ENCODE measurements at regions not wholly inside any gene's neighbourhood (a gene's known extent, or its start where the extent isn't known, plus 50 kb on each side); places are given as distances from the start of the nearest gene placed in this dataset.

DNA sequence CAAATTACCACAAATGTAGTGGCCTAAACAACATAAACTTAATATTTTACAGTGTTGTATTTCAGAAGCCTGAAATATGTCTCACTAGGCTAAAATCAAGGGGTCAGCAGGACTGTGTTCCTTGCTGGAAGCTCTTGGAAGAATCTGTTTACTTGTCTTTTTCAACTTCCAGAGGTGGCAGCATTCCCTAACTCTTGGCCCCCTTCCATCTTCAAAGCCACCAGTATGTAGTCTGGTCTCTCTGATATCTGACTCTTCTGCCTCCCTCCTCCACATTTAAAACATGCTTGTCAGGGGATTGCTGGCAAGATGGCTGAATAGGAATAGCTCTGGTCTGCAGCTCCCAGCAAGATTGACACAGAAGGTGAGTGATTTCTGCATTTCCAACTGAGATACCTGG is 567.5 kb downstream of the PLA2G4A start:
- TF ChIP-seq RAD21 (IDR thresholded peaks at IDR 0.05; ENCODE audit: low read depth) (no peak), EGR1 (IDR thresholded peaks at IDR 0.05) (no peak), CREB1 (IDR thresholded peaks at IDR 0.05; ENCODE audit: low read depth) (no peak), MAX (IDR thresholded peaks at IDR 0.05) (no peak), FOXM1 (IDR thresholded peaks at IDR 0.05; ENCODE audit: borderline replicate concordance, low read depth) (no peak), EP300 (IDR thresholded peaks at IDR 0.05; ENCODE audit: borderline replicate concordance) (no peak), NFIC (IDR thresholded peaks at IDR 0.05) (no peak), TCF12 (IDR thresholded peaks at IDR 0.05; ENCODE audit: low read depth) (no peak), USF1 (IDR thresholded peaks at IDR 0.05) (no peak), ZBTB7A (IDR thresholded peaks at IDR 0.05; ENCODE audit: low read depth) (no peak), CEBPB (IDR thresholded peaks at IDR 0.05) (no peak), TEAD4 (IDR thresholded peaks at IDR 0.05) (no peak), TAF1 (IDR thresholded peaks at IDR 0.05; ENCODE audit: low read depth) (no peak)
- TF ChIP-seq, protein P1, sequence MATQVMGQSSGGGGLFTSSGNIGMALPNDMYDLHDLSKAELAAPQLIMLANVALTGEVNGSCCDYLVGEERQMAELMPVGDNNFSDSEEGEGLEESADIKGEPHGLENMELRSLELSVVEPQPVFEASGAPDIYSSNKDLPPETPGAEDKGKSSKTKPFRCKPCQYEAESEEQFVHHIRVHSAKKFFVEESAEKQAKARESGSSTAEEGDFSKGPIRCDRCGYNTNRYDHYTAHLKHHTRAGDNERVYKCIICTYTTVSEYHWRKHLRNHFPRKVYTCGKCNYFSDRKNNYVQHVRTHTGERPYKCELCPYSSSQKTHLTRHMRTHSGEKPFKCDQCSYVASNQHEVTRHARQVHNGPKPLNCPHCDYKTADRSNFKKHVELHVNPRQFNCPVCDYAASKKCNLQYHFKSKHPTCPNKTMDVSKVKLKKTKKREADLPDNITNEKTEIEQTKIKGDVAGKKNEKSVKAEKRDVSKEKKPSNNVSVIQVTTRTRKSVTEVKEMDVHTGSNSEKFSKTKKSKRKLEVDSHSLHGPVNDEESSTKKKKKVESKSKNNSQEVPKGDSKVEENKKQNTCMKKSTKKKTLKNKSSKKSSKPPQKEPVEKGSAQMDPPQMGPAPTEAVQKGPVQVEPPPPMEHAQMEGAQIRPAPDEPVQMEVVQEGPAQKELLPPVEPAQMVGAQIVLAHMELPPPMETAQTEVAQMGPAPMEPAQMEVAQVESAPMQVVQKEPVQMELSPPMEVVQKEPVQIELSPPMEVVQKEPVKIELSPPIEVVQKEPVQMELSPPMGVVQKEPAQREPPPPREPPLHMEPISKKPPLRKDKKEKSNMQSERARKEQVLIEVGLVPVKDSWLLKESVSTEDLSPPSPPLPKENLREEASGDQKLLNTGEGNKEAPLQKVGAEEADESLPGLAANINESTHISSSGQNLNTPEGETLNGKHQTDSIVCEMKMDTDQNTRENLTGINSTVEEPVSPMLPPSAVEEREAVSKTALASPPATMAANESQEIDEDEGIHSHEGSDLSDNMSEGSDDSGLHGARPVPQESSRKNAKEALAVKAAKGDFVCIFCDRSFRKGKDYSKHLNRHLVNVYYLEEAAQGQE (IDR thresholded peaks at IDR 0.05; ENCODE audit: low read depth), result no peak

- TF ChIP-seq USF1 (IDR thresholded peaks at IDR 0.05) (no peak), TCF12 (IDR thresholded peaks at IDR 0.05; ENCODE audit: low read depth) (no peak), MAX (IDR thresholded peaks at IDR 0.05) (no peak), EP300 (IDR thresholded peaks at IDR 0.05; ENCODE audit: borderline replicate concordance) (no peak), ZBTB7A (IDR thresholded peaks at IDR 0.05; ENCODE audit: low read depth) (no peak), EGR1 (IDR thresholded peaks at IDR 0.05) (no peak), RAD21 (IDR thresholded peaks at IDR 0.05; ENCODE audit: low read depth) (no peak), CREB1 (IDR thresholded peaks at IDR 0.05; ENCODE audit: low read depth) (no peak), TAF1 (IDR thresholded peaks at IDR 0.05; ENCODE audit: low read depth) (no peak), YY1 (IDR thresholded peaks at IDR 0.05; ENCODE audit: low read depth) (no peak), CEBPB (IDR thresholded peaks at IDR 0.05) (no peak), TEAD4 (IDR thresholded peaks at IDR 0.05) (no peak), NFIC (IDR thresholded peaks at IDR 0.05) (no peak)
- TF ChIP-seq, protein P1 (IDR thresholded peaks at IDR 0.05; ENCODE audit: low read depth), result no peak
Measured at GRCh38 chr1:187396929-187397796, 568.4 kb downstream of the PLA2G4A start.

- TF ChIP-seq USF1 (IDR thresholded peaks at IDR 0.05), result no peak
- no peak for TF ChIP-seq TCF12 (IDR thresholded peaks at IDR 0.05; ENCODE audit: low read depth)
- no peak for TF ChIP-seq MAX (IDR thresholded peaks at IDR 0.05)
- no peak for TF ChIP-seq CREB1 (IDR thresholded peaks at IDR 0.05; ENCODE audit: low read depth)
- TF ChIP-seq YY1 (IDR thresholded peaks at IDR 0.05; ENCODE audit: low read depth), result no peak
- TF ChIP-seq TAF1 (IDR thresholded peaks at IDR 0.05; ENCODE audit: low read depth), result no peak
- TF ChIP-seq FOXM1 (IDR thresholded peaks at IDR 0.05; ENCODE audit: borderline replicate concordance, low read depth), result no peak
- TF ChIP-seq RAD21 (IDR thresholded peaks at IDR 0.05; ENCODE audit: low read depth), result no peak
- no peak for TF ChIP-seq EP300 (IDR thresholded peaks at IDR 0.05; ENCODE audit: borderline replicate concordance)
- no peak for TF ChIP-seq CEBPB (IDR thresholded peaks at IDR 0.05)
- TF ChIP-seq ZBTB7A (IDR thresholded peaks at IDR 0.05; ENCODE audit: low read depth), result no peak
- TF ChIP-seq EGR1 (IDR thresholded peaks at IDR 0.05), result no peak
- TF ChIP-seq NFIC (IDR thresholded peaks at IDR 0.05), result no peak
- no peak for TF ChIP-seq TEAD4 (IDR thresholded peaks at IDR 0.05)
- TF ChIP-seq, protein P1 (IDR thresholded peaks at IDR 0.05; ENCODE audit: low read depth), result no peak
Measured at GRCh38 chr1:187408212-187409004, 579.7 kb downstream of the PLA2G4A start.
